Testis (tissue), 2 donors: ENCODE measurements at regions not wholly inside any gene's neighbourhood (a gene's known extent, or its start where the extent isn't known, plus 50 kb on each side); places are given as distances from the start of the nearest gene placed in this dataset.

Source experiments
- POLR2A ChIP-seq: fragments of 450-650 bp; IDR thresholded peaks from one replicate; pipeline ENCODE4 v1.6.1; 2017; ENCODE audit warnings: antibody characterized with exemption, mild to moderate bottlenecking, moderate library complexity
- TF ChIP-seq, protein P1 (sequence below), 3 experiments: fragments of 450-650 bp in 2 of 3; fragments of 200-600 bp in 1 of 3; sonication (generic) in 1 of 3; IDR thresholded peaks; one replicate each; pipeline ENCODE4 v1.5.1; 2016 to 2019; ENCODE audit warnings: antibody characterized with exemption in 3 of 3, mild to moderate bottlenecking in 2 of 3, moderate library complexity in 1 of 3

DNA sequence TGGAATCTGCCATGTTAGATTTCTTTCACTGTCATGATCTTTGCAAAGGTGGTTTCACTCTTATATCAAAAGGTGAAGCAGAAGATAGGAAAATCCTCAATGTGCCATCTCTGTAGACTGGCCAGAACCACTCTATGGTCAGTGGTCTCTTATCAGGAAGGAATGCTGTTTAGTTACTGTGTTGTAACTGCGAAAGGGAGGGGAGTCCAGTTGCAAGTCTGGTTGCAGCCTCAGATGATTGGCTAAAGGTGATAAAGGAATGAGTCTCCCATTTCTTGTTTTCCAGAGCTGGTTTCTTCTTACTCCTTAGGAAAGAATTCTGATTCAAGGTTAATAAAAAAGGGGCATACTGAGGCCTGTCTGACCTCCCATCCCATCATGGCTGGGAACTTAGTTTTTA, 58.2 kb upstream of the ICA1 start:
- TF ChIP-seq, protein P1, sequence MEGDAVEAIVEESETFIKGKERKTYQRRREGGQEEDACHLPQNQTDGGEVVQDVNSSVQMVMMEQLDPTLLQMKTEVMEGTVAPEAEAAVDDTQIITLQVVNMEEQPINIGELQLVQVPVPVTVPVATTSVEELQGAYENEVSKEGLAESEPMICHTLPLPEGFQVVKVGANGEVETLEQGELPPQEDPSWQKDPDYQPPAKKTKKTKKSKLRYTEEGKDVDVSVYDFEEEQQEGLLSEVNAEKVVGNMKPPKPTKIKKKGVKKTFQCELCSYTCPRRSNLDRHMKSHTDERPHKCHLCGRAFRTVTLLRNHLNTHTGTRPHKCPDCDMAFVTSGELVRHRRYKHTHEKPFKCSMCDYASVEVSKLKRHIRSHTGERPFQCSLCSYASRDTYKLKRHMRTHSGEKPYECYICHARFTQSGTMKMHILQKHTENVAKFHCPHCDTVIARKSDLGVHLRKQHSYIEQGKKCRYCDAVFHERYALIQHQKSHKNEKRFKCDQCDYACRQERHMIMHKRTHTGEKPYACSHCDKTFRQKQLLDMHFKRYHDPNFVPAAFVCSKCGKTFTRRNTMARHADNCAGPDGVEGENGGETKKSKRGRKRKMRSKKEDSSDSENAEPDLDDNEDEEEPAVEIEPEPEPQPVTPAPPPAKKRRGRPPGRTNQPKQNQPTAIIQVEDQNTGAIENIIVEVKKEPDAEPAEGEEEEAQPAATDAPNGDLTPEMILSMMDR (IDR thresholded peaks at IDR 0.05): no peak
- TF ChIP-seq POLR2A: no peak
